ENCODE measurements at regions not wholly inside any gene's neighbourhood (a gene's known extent, or its start where the extent isn't known, plus 50 kb on each side); places are given as distances from the start of the nearest gene placed in this dataset.

DNA sequence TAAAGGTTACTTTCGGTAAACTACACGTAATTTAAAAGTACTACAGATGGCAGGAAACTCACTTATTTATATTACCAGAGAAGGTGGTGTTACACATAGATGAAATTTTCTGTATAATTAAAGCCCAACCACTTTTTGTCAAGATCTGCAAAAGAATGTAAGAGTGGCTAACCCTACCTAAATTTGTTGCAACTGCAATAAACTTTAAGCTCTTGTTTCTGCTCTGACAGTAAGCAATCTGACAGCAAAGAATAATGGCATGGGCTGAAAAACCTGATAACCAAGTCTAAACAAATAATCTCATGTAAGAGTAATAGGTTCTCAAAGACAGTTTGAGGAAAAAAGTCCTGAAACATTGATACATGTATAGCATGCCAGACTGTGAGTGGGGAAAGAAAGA is 897.3 kb downstream of the TUSC7 start:
- no peak for DNase-seq (ENCODE audit: low spot score)
- no peak overlapping the region for H3K4me2 ChIP-seq (ENCODE audit: insufficient read depth, low read length, poor library complexity, severe bottlenecking)
- H3K4me1 ChIP-seq (ENCODE audit: control insufficient read depth in 2 of 2, insufficient read depth in 1 of 2, low read depth in 1 of 2, low read length in 2 of 2), result peaks cover 7 to 14% of the 10 kb centered on the region in 2 donors
- no peak overlapping the region for H2BK15ac ChIP-seq (ENCODE audit: low read length)
- H3K79me1 ChIP-seq (ENCODE audit: low read depth, low read length), result no peaks in the 10 kb centered on the region
- no peak overlapping the region for H2BK12ac ChIP-seq (ENCODE audit: low read length)
- no peak overlapping the region for H2BK120ac ChIP-seq (ENCODE audit: low read depth, low read length)
- H3K23ac ChIP-seq (ENCODE audit: low read depth, low read length, poor library complexity), result no peak overlapping the region
- H3K4me3 ChIP-seq (ENCODE audit: low read length in 2 of 2), result no peak overlapping the region
- no peaks in the 10 kb centered on the region for H3K9me3 ChIP-seq (replicated peaks in 1 of 2; ENCODE audit: control insufficient read depth in 2 of 2, insufficient read depth in 1 of 2, low read depth in 1 of 2, low read length in 2 of 2)
- no peak overlapping the region for H4K91ac ChIP-seq (ENCODE audit: low read depth, low read length, poor library complexity)
- H2BK5ac ChIP-seq (ENCODE audit: low read length), result no peak overlapping the region
- no peak overlapping the region for H3K18ac ChIP-seq (ENCODE audit: low read length)
- no peak overlapping the region for H3K9ac ChIP-seq (ENCODE audit: low read depth, low read length, poor library complexity)
- H3K4ac ChIP-seq (ENCODE audit: low read length), result no peak overlapping the region
- no peak overlapping the region for H3K27ac ChIP-seq (replicated peaks; ENCODE audit: low read length)
- WGBS, 2 donors (ENCODE audit: extremely low coverage in 2 of 2, insufficient read length in 2 of 2, insufficient replicate concordance in 1 of 2), result no CpG with 5 or more reads among the region's 2 CpGs
- no peak overlapping the region for H2AK5ac ChIP-seq (ENCODE audit: low read depth, low read length)
- H3K27me3 ChIP-seq (ENCODE audit: control insufficient read depth in 3 of 3, insufficient read depth in 3 of 3, low read depth in 1 of 3, low read length in 3 of 3), result no peaks in the 10 kb centered on the region
- H4K8ac ChIP-seq (ENCODE audit: low read depth, low read length), result no peak overlapping the region
- no peaks in the 10 kb centered on the region for H3K36me3 ChIP-seq (replicated peaks in 1 of 2; ENCODE audit: control insufficient read depth in 2 of 2, insufficient read depth in 2 of 2, low read length in 2 of 2)
- no peak overlapping the region for H2AFZ ChIP-seq (ENCODE audit: low read length)
- no peak overlapping the region for H3K14ac ChIP-seq (ENCODE audit: low read length)

DNA sequence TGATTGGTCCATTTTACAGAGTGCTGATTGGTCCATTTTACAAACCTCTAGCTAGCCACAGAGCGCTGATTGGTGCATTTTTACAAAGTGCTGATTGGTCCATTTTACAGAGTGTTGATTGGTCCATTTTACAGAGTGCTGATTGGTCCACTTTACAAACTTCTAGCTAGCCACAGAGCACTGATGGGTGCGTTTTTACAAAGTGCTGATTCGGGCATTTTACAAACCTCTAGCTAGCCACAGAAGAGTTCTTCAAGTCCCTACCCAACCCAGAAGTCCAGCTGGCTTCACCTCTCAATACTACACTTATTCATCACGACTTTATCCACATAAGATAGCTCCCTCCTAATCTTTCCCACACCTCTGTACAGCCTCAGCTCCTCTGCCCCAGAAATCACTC is 899.8 kb downstream of the TUSC7 start:
- Histone ChIP-seq H3K9ac (ENCODE audit: low read depth, low read length, poor library complexity) (no peak overlapping the region), H3K27ac (replicated peaks; ENCODE audit: low read length) (no peak overlapping the region), H2BK12ac (ENCODE audit: low read length) (no peak overlapping the region), H4K91ac (ENCODE audit: low read depth, low read length, poor library complexity) (no peak overlapping the region), H2BK15ac (ENCODE audit: low read length) (no peak overlapping the region), H2AK5ac (ENCODE audit: low read depth, low read length) (no peak overlapping the region), H4K8ac (ENCODE audit: low read depth, low read length) (no peak overlapping the region), H3K79me1 (ENCODE audit: low read depth, low read length) (no peaks in the 10 kb centered on the region), H3K27me3 (ENCODE audit: control insufficient read depth in 3 of 3, insufficient read depth in 3 of 3, low read depth in 1 of 3, low read length in 3 of 3) (no peaks in the 10 kb centered on the region), H3K18ac (ENCODE audit: low read length) (no peak overlapping the region), H3K4ac (ENCODE audit: low read length) (no peak overlapping the region), H2BK120ac (ENCODE audit: low read depth, low read length) (no peak overlapping the region), H3K23ac (ENCODE audit: low read depth, low read length, poor library complexity) (no peak overlapping the region), H3K36me3 (replicated peaks in 1 of 2; ENCODE audit: control insufficient read depth in 2 of 2, insufficient read depth in 2 of 2, low read length in 2 of 2) (no peaks in the 10 kb centered on the region), H3K4me3 (ENCODE audit: low read length in 2 of 2) (no peak overlapping the region), H3K4me1 (ENCODE audit: control insufficient read depth in 2 of 2, insufficient read depth in 1 of 2, low read depth in 1 of 2, low read length in 2 of 2) (peaks cover 0 to 5% of the 10 kb centered on the region in 2 donors), H3K9me3 (replicated peaks in 1 of 2; ENCODE audit: control insufficient read depth in 2 of 2, insufficient read depth in 1 of 2, low read depth in 1 of 2, low read length in 2 of 2) (no peaks in the 10 kb centered on the region), H3K4me2 (ENCODE audit: insufficient read depth, low read length, poor library complexity, severe bottlenecking) (no peak overlapping the region), H2BK5ac (ENCODE audit: low read length) (no peak overlapping the region), H3K14ac (ENCODE audit: low read length) (no peak overlapping the region), H2AFZ (ENCODE audit: low read length) (no peak overlapping the region)
- DNase-seq (ENCODE audit: low spot score), result no peak
- WGBS, 2 donors (ENCODE audit: extremely low coverage in 2 of 2, insufficient read length in 2 of 2, insufficient replicate concordance in 1 of 2), result 100% methylated on average over 1 of the region's 4 CpGs; no CpG with 5 or more reads in 1 of the 2 donors

DNA sequence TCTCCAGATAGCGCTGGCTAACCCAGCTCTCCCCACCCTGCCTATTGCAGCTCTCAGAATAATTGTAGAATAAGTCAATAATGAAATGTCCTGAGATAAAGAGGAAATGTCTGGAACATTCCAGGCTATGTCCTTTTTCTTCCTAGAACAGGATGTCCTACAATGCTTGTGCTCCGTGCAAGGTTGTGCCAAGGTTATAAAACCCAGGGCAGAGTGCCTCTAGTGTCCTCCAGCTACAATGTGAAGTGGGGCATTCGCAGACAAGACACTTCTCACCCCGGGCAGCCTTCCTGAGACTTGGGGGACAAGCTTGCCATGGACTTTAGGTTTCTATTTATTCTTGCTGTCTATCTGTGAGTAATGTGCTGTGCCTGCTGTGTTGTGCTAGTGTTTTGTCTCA is 900.6 kb downstream of the TUSC7 start:
- no peak for DNase-seq (ENCODE audit: low spot score)
- Histone ChIP-seq H3K9ac (ENCODE audit: low read depth, low read length, poor library complexity) (no peak overlapping the region), H3K36me3 (replicated peaks in 1 of 2; ENCODE audit: control insufficient read depth in 2 of 2, insufficient read depth in 2 of 2, low read length in 2 of 2) (no peaks in the 10 kb centered on the region), H3K14ac (ENCODE audit: low read length) (no peak overlapping the region), H3K9me3 (replicated peaks in 1 of 2; ENCODE audit: control insufficient read depth in 2 of 2, insufficient read depth in 1 of 2, low read depth in 1 of 2, low read length in 2 of 2) (no peaks in the 10 kb centered on the region), H3K27me3 (ENCODE audit: control insufficient read depth in 3 of 3, insufficient read depth in 3 of 3, low read depth in 1 of 3, low read length in 3 of 3) (no peaks in the 10 kb centered on the region), H2AK5ac (ENCODE audit: low read depth, low read length) (no peak overlapping the region), H3K4ac (ENCODE audit: low read length) (no peak overlapping the region), H4K8ac (ENCODE audit: low read depth, low read length) (no peak overlapping the region), H2BK12ac (ENCODE audit: low read length) (no peak overlapping the region), H3K4me1 (ENCODE audit: control insufficient read depth in 2 of 2, insufficient read depth in 1 of 2, low read depth in 1 of 2, low read length in 2 of 2) (peaks cover 0 to 5% of the 10 kb centered on the region in 2 donors), H3K23ac (ENCODE audit: low read depth, low read length, poor library complexity) (no peak overlapping the region), H3K79me1 (ENCODE audit: low read depth, low read length) (no peaks in the 10 kb centered on the region), H3K27ac (replicated peaks; ENCODE audit: low read length) (no peak overlapping the region), H2AFZ (ENCODE audit: low read length) (no peak overlapping the region), H2BK5ac (ENCODE audit: low read length) (no peak overlapping the region), H2BK15ac (ENCODE audit: low read length) (no peak overlapping the region), H4K91ac (ENCODE audit: low read depth, low read length, poor library complexity) (no peak overlapping the region), H3K4me2 (ENCODE audit: insufficient read depth, low read length, poor library complexity, severe bottlenecking) (no peak overlapping the region), H3K4me3 (ENCODE audit: low read length in 2 of 2) (no peak overlapping the region), H2BK120ac (ENCODE audit: low read depth, low read length) (no peak overlapping the region), H3K18ac (ENCODE audit: low read length) (no peak overlapping the region)
- WGBS, 2 donors (ENCODE audit: extremely low coverage in 2 of 2, insufficient read length in 2 of 2, insufficient replicate concordance in 1 of 2), result no CpG with 5 or more reads among the region's 4 CpGs

DNA sequence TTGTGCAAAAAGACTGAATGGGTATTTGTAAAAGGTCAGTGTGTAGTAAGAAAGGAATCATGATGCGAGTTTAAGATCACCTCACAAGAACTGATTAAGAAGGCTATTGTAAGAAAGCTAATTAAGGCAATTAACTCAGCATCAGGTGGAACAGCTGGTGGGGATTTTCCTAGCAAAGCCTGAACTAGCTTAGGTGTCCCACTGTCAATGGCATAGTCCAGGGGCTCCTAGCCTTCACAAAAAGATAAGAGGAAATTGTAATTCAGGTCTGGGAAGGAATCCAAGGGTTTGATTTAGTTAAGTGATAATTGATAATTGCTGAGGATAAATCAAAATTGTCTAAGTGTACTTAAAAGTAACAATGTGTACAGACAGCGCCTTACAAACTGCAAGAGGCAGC is 901.6 kb downstream of the TUSC7 start:
- H3K18ac ChIP-seq (ENCODE audit: low read length), result no peak overlapping the region
- H2BK15ac ChIP-seq (ENCODE audit: low read length), result no peak overlapping the region
- no peak overlapping the region for H3K9ac ChIP-seq (ENCODE audit: low read depth, low read length, poor library complexity)
- no peak overlapping the region for H2AK5ac ChIP-seq (ENCODE audit: low read depth, low read length)
- no peak overlapping the region for H4K91ac ChIP-seq (ENCODE audit: low read depth, low read length, poor library complexity)
- H2AFZ ChIP-seq (ENCODE audit: low read length), result no peak overlapping the region
- no peaks in the 10 kb centered on the region for H3K27me3 ChIP-seq (ENCODE audit: control insufficient read depth in 3 of 3, insufficient read depth in 3 of 3, low read depth in 1 of 3, low read length in 3 of 3)
- no peak for DNase-seq (ENCODE audit: low spot score)
- no peak overlapping the region for H3K4ac ChIP-seq (ENCODE audit: low read length)
- H3K4me2 ChIP-seq (ENCODE audit: insufficient read depth, low read length, poor library complexity, severe bottlenecking), result no peak overlapping the region
- no peak overlapping the region for H3K14ac ChIP-seq (ENCODE audit: low read length)
- H2BK5ac ChIP-seq (ENCODE audit: low read length), result no peak overlapping the region
- WGBS, 2 donors (ENCODE audit: extremely low coverage in 2 of 2, insufficient read length in 2 of 2, insufficient replicate concordance in 1 of 2), result no CpG with 5 or more reads among the region's 2 CpGs
- H2BK120ac ChIP-seq (ENCODE audit: low read depth, low read length), result no peak overlapping the region
- no peak overlapping the region for H3K23ac ChIP-seq (ENCODE audit: low read depth, low read length, poor library complexity)
- H3K4me1 ChIP-seq (ENCODE audit: control insufficient read depth in 2 of 2, insufficient read depth in 1 of 2, low read depth in 1 of 2, low read length in 2 of 2), result peaks cover 0 to 5% of the 10 kb centered on the region in 2 donors
- H3K27ac ChIP-seq (replicated peaks; ENCODE audit: low read length), result no peak overlapping the region
- H3K9me3 ChIP-seq (replicated peaks in 1 of 2; ENCODE audit: control insufficient read depth in 2 of 2, insufficient read depth in 1 of 2, low read depth in 1 of 2, low read length in 2 of 2), result no peaks in the 10 kb centered on the region
- no peak overlapping the region for H2BK12ac ChIP-seq (ENCODE audit: low read length)
- H3K4me3 ChIP-seq (ENCODE audit: low read length in 2 of 2), result no peak overlapping the region
- H4K8ac ChIP-seq (ENCODE audit: low read depth, low read length), result no peak overlapping the region
- no peaks in the 10 kb centered on the region for H3K79me1 ChIP-seq (ENCODE audit: low read depth, low read length)
- H3K36me3 ChIP-seq (replicated peaks in 1 of 2; ENCODE audit: control insufficient read depth in 2 of 2, insufficient read depth in 2 of 2, low read length in 2 of 2), result no peaks in the 10 kb centered on the region

Data from neuronal stem cell (in vitro differentiated cells).